NCI-H2171 treated with DMSO at 0.1 percent for 48 hours (cell line): ENCODE measurements at regions not wholly inside any gene's neighbourhood (a gene's known extent, or its start where the extent isn't known, plus 50 kb on each side); places are given as distances from the start of the nearest gene placed in this dataset.

Experiments used
- DNase-seq: peaks from one replicate; lab custom pipeline; 2025; lab: John Stamatoyannopoulos, UW

DNA sequence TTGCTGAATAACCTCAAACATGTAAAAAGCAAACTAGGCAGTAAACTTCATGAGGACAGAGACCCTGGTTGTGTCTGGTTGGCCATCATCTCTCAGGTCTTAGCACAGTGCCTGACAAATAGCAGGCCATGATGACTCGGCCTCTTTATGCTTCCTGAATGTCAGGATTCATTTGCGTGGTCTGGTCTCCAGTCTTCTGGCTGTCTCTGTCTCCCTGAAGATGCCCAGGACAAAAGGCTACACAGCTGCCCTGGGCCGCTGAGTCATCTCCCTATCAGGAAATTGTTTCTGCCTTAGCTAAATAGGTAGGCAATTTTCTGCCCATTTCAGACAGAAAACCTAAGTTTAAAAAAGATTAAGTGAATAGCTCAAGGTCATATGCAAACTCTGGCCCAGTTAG is 84.1 kb upstream of the FNDC3A start:
- no peak for DNase-seq

DNA sequence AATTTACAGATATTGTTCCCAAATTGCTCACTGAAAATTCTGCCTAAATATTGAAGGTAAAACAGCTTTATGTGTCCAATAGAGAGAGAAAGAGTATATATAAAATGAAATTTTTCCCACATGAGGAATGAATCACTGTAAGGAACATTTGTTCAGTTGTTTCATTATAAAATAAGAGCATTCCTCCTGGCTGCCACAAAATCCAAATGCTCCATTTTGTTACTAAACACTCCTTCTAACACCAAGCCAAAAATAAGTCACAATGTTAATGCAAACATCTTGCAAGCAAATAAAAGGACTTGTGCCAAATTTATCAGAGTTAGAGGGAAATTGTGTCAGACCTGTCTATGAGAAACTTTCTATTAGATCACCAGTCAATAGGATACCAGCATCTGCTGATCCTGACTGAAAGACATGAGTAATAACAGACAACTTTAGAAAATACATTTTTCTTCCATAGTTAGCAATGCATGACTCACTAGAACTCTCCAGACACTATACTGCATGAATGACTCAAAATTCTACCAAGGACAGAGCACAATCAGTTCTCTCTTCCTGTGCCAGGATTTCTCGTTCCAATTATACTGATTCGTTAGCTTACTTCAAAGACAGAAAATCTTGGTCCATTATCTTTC is 83.5 kb upstream of the FNDC3A start:
- DNase-seq = no peak

DNA sequence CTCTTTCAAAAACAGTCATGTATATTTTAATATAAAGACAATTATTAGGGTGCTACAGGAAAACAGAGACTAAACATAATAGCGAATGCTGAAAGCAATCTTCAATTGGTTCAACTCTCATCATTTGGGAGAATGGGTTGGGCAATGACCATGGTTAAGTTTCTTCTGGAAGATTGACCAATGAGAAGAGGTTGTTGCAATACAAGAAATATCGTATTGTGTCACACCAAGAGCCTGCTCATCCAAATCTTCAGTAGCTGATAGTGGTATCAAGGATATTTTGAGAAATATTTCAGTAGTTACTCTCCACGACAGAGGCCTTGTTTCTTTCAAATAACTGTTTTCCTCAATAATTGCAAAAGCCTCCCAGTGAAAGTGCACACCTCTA is 83.0 kb upstream of the FNDC3A start:
- no peak for DNase-seq

- no peak for DNase-seq
Observed at GRCh38 chr13:48896312-48896711, 79.4 kb upstream of the FNDC3A start.

GRCh38 chr13:48901781-48902180 is 73.9 kb upstream of the FNDC3A start:
- DNase-seq = no peak

DNA sequence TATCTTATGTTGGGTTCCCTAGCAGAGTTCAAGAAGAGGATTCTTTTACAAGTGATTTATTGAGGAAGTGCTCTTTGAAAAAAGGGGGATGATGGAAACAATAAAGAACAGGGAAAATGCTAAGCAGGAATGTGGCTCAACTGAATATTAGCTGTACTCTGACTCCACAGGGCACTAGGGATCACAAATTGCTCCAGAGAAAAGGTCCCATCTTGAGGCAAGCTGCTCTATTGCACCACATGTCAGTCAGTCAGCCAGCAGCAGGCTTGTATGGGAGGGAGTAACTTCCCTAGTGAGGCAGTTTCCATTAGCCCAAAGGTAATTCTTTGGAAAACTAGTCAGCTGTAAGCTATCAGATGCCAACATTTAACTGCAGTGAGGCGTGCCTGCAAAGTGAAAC is 73.3 kb upstream of the FNDC3A start:
- peak; percentile 15 for DNase-seq

GRCh38 chr13:48904668-48905290 is 70.9 kb upstream of the FNDC3A start:
- no peak for DNase-seq

DNA sequence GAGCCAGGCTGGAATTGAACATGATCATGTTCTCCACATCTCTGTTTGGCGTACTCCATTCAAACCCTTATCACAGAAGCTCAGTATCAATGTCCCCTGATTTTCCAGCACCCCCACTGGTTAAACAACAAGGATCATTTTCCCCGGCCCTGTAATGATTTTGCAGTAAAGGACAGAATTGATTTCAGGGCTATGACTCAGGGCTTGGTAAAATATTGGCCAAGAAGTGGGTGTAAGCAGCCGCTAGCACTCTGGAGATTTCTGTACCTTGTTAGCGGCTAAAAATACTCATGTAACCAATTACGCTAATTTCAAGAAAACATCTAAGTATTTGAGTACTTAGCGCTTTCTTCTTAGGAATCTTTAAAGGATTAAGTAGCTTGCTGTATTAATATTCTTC is 69.5 kb upstream of the FNDC3A start:
- no peak for DNase-seq

GRCh38 chr13:48908381-48909055 is 67.2 kb upstream of the FNDC3A start:
- no peak for DNase-seq

DNA sequence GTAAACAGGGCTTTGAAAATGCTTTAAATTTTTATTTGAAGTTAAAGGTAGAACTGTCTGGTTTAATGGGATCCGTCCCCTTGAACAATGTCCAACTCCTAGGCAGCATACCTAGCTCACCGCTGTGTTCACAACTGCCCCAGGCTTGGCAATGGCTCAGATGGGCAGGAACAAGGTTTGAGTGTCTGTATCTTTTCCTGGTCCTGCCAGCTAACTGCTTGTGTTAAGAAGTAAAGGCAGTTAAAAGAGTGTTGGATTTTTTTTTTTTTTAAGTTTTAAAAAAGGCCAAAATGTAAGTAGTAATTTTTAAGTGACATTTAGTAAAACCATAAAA is 66.7 kb upstream of the FNDC3A start:
- DNase-seq = no peak

DNA sequence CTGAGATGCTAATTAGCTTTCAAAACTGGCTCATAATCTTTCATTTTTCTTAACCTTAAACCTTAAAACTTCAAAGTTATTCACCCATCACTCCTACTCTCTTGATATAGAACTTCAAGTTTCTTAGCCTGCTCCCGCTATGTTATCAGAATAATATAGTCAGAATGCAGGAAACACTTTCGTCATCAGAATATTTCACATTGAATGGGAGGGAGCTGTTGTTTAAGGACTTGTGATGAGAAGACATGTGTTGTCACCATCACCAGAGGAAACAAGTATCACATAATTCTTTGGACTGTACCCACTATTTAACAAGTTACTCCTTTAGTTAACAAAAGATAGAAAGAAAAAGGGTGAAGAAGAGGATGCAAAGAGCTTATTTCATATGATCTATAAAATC is 65.0 kb upstream of the FNDC3A start:
- no peak for DNase-seq

- DNase-seq = no peak
Observed at GRCh38 chr13:48919751-48920150, 56.0 kb upstream of the FNDC3A start.

DNA sequence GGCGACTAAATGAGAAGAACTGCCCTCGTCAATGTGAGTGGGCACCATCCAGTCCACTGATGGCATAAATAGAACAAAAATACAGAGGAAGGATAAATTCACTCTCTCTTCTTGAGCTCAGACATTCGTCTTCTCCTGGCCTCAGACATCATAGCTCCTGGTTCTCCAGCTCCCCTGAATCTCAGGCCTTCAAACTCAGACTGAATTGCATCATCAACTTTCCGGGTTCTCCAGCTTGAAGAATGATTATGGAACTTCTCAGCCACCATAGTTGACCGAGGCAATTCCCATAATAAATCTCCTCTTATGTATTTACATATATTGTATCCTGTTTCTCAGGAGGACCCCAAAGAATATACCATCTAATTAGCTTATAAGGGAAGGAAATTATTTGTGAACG is 55.0 kb upstream of the FNDC3A start:
- no peak for DNase-seq

- no peak for DNase-seq
Observed at GRCh38 chr13:48923376-48923775, 52.3 kb upstream of the FNDC3A start.

DNA sequence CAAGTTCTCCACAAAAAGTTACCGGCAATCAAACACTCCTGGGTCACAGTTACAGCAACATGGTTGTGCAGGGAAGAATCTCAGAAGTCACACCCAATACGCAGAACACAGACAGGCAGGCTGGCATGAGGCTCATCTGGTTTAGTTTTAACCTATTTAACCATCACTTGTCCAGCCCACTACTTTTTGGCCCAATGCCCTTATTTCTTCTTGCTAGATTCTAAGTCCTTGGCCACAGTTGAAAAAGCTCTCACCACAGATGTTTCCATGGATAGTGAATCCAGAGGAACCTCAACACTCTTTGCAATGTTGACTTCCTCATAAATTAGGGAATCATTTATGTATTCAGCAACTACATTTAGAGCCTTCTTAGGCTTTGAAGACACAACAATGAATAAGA is 50.7 kb upstream of the FNDC3A start:
- DNase-seq = no peak
